Caco-2 (cell line): ENCODE measurements at regions not wholly inside any gene's neighbourhood (a gene's known extent, or its start where the extent isn't known, plus 50 kb on each side); places are given as distances from the start of the nearest gene placed in this dataset.

Experiments
- BruUV-seq: library from RNA; stranded (reverse); fragments of 400-500 nt; replicated peaks from 2 replicates; lab custom pipeline; 2021; lab: Mats Ljungman, UMichigan
- CTCF ChIA-PET: fragments of 300-600 bp; sonication (Branson Sonifier 250); formaldehyde crosslinking; loops from one replicate; lab custom pipeline; 2022; ENCODE audit warnings: antibody characterized with exemption; lab: Charles Lee
- POLR2A ChIA-PET: fragments of 300-600 bp; sonication (Branson Sonifier 250); formaldehyde crosslinking; loops from one replicate; lab custom pipeline; 2022; ENCODE audit warnings: antibody characterized with exemption; lab: Charles Lee
- DNase-seq, 2 experiments: peaks; one replicate each; pipeline versions ENCODE4 v3.0.0 to v3.0.0-alpha.2; 2020 to 2022
- H3K27me3 ChIP-seq: replicated peaks from 2 replicates; pipeline ENCODE4 v1.6.0; 2011; ENCODE audit warnings: low read length; ENCODE audit not compliant: control insufficient read depth, insufficient read depth
- H3K36me3 ChIP-seq: 2 replicates; pipeline ENCODE4 v1.5.1; 2011; ENCODE audit warnings: low read length; ENCODE audit not compliant: control insufficient read depth, insufficient read depth
- H3K4me1 ChIP-seq: fragments of 250-450 bp; sonication (Bioruptor Pico); 2 replicates; pipeline ENCODE4 v1.5.1; 2020; ENCODE audit warnings: mild to moderate bottlenecking
- H3K4me3 ChIP-seq: 2 replicates; pipeline ENCODE4 v1.5.1; 2011; ENCODE audit warnings: low read depth, mild to moderate bottlenecking, control low read depth, low read length
- H3K9me3 ChIP-seq: fragments of 250-450 bp; sonication (Bioruptor Pico); 2 replicates; pipeline ENCODE4 v1.5.1; 2020; ENCODE audit warnings: mild to moderate bottlenecking, moderate library complexity
- H3K27ac Mint-ChIP-seq: one replicate; pipeline ENCODE4 v1.8.0; 2022; ENCODE audit warnings: mixed read lengths; ENCODE audit not compliant: unreplicated experiment
- H3K27me3 Mint-ChIP-seq: one replicate; pipeline ENCODE4 v1.8.0; 2022; ENCODE audit warnings: mixed read lengths; ENCODE audit not compliant: insufficient read depth, unreplicated experiment
- H3K36me3 Mint-ChIP-seq: one replicate; pipeline ENCODE4 v1.8.0; 2022; ENCODE audit warnings: mild to moderate bottlenecking, mixed read lengths; ENCODE audit not compliant: insufficient read depth, unreplicated experiment
- H3K4me1 Mint-ChIP-seq: one replicate; pipeline ENCODE4 v1.8.0; 2022; ENCODE audit warnings: low read depth, mixed read lengths; ENCODE audit not compliant: unreplicated experiment
- H3K4me3 Mint-ChIP-seq: one replicate; pipeline ENCODE4 v1.8.0; 2022; ENCODE audit warnings: mild to moderate bottlenecking, moderate library complexity, mixed read lengths; ENCODE audit not compliant: unreplicated experiment
- H3K9me3 Mint-ChIP-seq: one replicate; pipeline ENCODE4 v1.8.0; 2022; ENCODE audit warnings: mixed read lengths; ENCODE audit not compliant: unreplicated experiment
- intact Hi-C: fragments of 100-400 bp; cut with micrococcal nuclease; formaldehyde crosslinking; loops from one replicate; pipeline ENCODE4 v1.10.0; 2022; ENCODE audit not compliant: unreplicated experiment
- TF ChIP-seq, protein P1 (sequence below), 2 experiments: fragments of 200-600 bp in 1 of 2; IDR thresholded peaks; 1 replicate in 1 of 2; 2 replicates in 1 of 2; pipeline versions ENCODE4 v1.5.1 to v1.8.0; 2011 to 2022; ENCODE audit warnings: antibody characterized with exemption in 1 of 2, control low read depth in 1 of 2, inconsistent platforms in 1 of 2, low read depth in 1 of 2, low read length in 1 of 2, mild to moderate bottlenecking in 1 of 2, moderate library complexity in 1 of 2; ENCODE audit not compliant: insufficient read depth in 1 of 2, severe bottlenecking in 1 of 2, unreplicated experiment in 1 of 2

- Mint-ChIP-seq H3K4me3 (no peak overlapping the region), H3K27me3 (no peaks in the 10 kb centered on the region), H3K36me3 (no peaks in the 10 kb centered on the region), H3K4me1 (no peaks in the 10 kb centered on the region), H3K9me3 (no peaks in the 10 kb centered on the region), H3K27ac (no peak overlapping the region)
- TF ChIP-seq, protein P1, sequence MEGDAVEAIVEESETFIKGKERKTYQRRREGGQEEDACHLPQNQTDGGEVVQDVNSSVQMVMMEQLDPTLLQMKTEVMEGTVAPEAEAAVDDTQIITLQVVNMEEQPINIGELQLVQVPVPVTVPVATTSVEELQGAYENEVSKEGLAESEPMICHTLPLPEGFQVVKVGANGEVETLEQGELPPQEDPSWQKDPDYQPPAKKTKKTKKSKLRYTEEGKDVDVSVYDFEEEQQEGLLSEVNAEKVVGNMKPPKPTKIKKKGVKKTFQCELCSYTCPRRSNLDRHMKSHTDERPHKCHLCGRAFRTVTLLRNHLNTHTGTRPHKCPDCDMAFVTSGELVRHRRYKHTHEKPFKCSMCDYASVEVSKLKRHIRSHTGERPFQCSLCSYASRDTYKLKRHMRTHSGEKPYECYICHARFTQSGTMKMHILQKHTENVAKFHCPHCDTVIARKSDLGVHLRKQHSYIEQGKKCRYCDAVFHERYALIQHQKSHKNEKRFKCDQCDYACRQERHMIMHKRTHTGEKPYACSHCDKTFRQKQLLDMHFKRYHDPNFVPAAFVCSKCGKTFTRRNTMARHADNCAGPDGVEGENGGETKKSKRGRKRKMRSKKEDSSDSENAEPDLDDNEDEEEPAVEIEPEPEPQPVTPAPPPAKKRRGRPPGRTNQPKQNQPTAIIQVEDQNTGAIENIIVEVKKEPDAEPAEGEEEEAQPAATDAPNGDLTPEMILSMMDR (IDR thresholded peaks at IDR 0.05; ENCODE audit: insufficient read depth in 1 of 2, low read depth in 1 of 2, low read length in 1 of 2, severe bottlenecking in 1 of 2, unreplicated experiment in 1 of 2), result no peak
- H3K9me3 ChIP-seq, result no peaks in the 10 kb centered on the region
- BruUV-seq, result no TSS peak
- DNase-seq, result no peak
- POLR2A ChIA-PET, result no interaction called here
- H3K4me3 ChIP-seq, result no peak overlapping the region
- intact Hi-C loops, result no loop called here
- no peaks in the 10 kb centered on the region for H3K36me3 ChIP-seq
- CTCF ChIA-PET, result no interaction called here
- no peaks in the 10 kb centered on the region for H3K4me1 ChIP-seq
- no peaks in the 10 kb centered on the region for H3K27me3 ChIP-seq
These were observed 275.3 kb downstream of the PARN start for GRCh38 chr16:14354561-14355351.

GRCh38 chr16:14353340-14353739, 276.7 kb downstream of the PARN start:
- intact Hi-C loops, result no loop called here
- no peaks in the 10 kb centered on the region for H3K27me3 Mint-ChIP-seq
- no peak for DNase-seq
- TF ChIP-seq, protein P1 (IDR thresholded peaks at IDR 0.05; ENCODE audit: insufficient read depth in 1 of 2, low read depth in 1 of 2, low read length in 1 of 2, severe bottlenecking in 1 of 2, unreplicated experiment in 1 of 2), result no peak
- POLR2A ChIA-PET, result no interaction called here
- H3K36me3 Mint-ChIP-seq, result no peaks in the 10 kb centered on the region
- no TSS peak for BruUV-seq
- CTCF ChIA-PET, result no interaction called here
- Histone ChIP-seq H3K36me3 (no peaks in the 10 kb centered on the region), H3K9me3 (no peaks in the 10 kb centered on the region), H3K4me1 (no peaks in the 10 kb centered on the region), H3K4me3 (no peak overlapping the region), H3K27me3 (no peaks in the 10 kb centered on the region)
- no peak overlapping the region for H3K4me3 Mint-ChIP-seq
- H3K27ac Mint-ChIP-seq, result no peak overlapping the region
- no peaks in the 10 kb centered on the region for H3K4me1 Mint-ChIP-seq
- H3K9me3 Mint-ChIP-seq, result no peaks in the 10 kb centered on the region

DNA sequence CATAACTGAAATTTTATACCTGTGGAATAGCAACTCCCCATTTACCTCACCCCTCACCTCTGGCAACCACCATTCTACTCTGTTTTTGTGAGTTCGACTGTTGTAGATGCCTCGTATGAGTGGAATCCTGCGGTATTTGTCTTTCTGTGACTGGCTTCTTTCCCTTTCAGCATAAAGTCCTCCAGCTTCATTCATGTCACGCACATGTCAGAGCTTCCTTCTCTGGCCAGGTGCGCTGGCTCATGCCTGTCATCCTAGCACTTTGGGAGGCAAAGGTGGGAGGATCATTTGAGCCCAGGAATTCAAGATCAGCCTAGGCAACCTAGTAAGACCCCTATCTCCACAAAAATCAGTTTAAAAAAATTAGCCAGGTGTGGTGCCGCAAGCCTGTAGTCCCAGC, 278.4 kb downstream of the PARN start:
- Histone ChIP-seq H3K4me1 (no peaks in the 10 kb centered on the region), H3K4me3 (no peak overlapping the region), H3K27me3 (no peaks in the 10 kb centered on the region), H3K9me3 (no peaks in the 10 kb centered on the region), H3K36me3 (no peaks in the 10 kb centered on the region)
- intact Hi-C loops, result no loop called here
- CTCF ChIA-PET, result no interaction called here
- POLR2A ChIA-PET, result no interaction called here
- DNase-seq, result no peak
- Mint-ChIP-seq H3K9me3 (peaks cover under 1% of the 10 kb centered on the region), H3K27me3 (no peaks in the 10 kb centered on the region), H3K36me3 (no peaks in the 10 kb centered on the region), H3K4me1 (no peaks in the 10 kb centered on the region), H3K4me3 (no peak overlapping the region), H3K27ac (no peak overlapping the region)
- BruUV-seq, result no TSS peak
- TF ChIP-seq, protein P1 (IDR thresholded peaks at IDR 0.05; ENCODE audit: insufficient read depth in 1 of 2, low read depth in 1 of 2, low read length in 1 of 2, severe bottlenecking in 1 of 2, unreplicated experiment in 1 of 2), result no peak
